Parathyroid adenoma (tissue), 2 donors: ENCODE measurements at regions not wholly inside any gene's neighbourhood (a gene's known extent, or its start where the extent isn't known, plus 50 kb on each side); places are given as distances from the start of the nearest gene placed in this dataset.

Experiments
- H2AFZ ChIP-seq: fragments of 300-600 bp; sonication (generic); one replicate; pipeline ENCODE4 v1.7.0; 2017; ENCODE audit warnings: antibody characterized with exemption, mild to moderate bottlenecking
- H3K27ac ChIP-seq: fragments of 300-600 bp; sonication (generic); one replicate; pipeline ENCODE4 v1.7.0; 2017
- H3K27me3 ChIP-seq: fragments of 300-600 bp; sonication (generic); one replicate; pipeline ENCODE4 v1.7.0; 2017; ENCODE audit warnings: low read length; ENCODE audit not compliant: control insufficient read depth, insufficient read depth
- H3K36me3 ChIP-seq: fragments of 300-600 bp; sonication (generic); one replicate; pipeline ENCODE4 v1.7.0; 2017; ENCODE audit warnings: low read length; ENCODE audit not compliant: control insufficient read depth, insufficient read depth
- H3K4me1 ChIP-seq: fragments of 300-600 bp; sonication (generic); one replicate; pipeline ENCODE4 v1.7.0; 2017; ENCODE audit warnings: control low read depth
- H3K4me2 ChIP-seq: fragments of 300-600 bp; sonication (generic); one replicate; pipeline ENCODE4 v1.7.0; 2017; ENCODE audit warnings: low read length
- H3K4me3 ChIP-seq: fragments of 300-600 bp; sonication (generic); one replicate; pipeline ENCODE4 v1.7.0; 2017; ENCODE audit warnings: low read depth, low read length
- H3K79me2 ChIP-seq: fragments of 300-600 bp; sonication (generic); one replicate; pipeline ENCODE4 v1.7.0; 2017; ENCODE audit warnings: control low read depth
- H3K9ac ChIP-seq: fragments of 300-600 bp; sonication (generic); one replicate; pipeline ENCODE4 v1.7.0; 2017; ENCODE audit warnings: mild to moderate bottlenecking
- H3K9me3 ChIP-seq: fragments of 300-600 bp; sonication (generic); one replicate; pipeline ENCODE4 v1.7.0; 2017; ENCODE audit warnings: low read length; ENCODE audit not compliant: control insufficient read depth
- CTCF ChIP-seq: fragments of 300-600 bp; sonication (generic); IDR thresholded peaks from one replicate; pipeline ENCODE4 v1.7.0; 2017; ENCODE audit warnings: antibody characterized with exemption, mild to moderate bottlenecking
- donor health status: primary hyperparathyroidism.

GRCh38 chr10:44573821-44574220, 188.9 kb upstream of the CXCL12 start:
- Histone ChIP-seq H3K79me2 (no peaks in the 10 kb centered on the region), H3K9ac (no peak overlapping the region), H2AFZ (no peak overlapping the region), H3K9me3 (no peaks in the 10 kb centered on the region), H3K36me3 (no peaks in the 10 kb centered on the region), H3K27me3 (no peaks in the 10 kb centered on the region), H3K4me1 (no peaks in the 10 kb centered on the region), H3K4me3 (no peak overlapping the region), H3K27ac (no peak overlapping the region), H3K4me2 (no peak overlapping the region)
- no peak for TF ChIP-seq CTCF

GRCh38 chr10:44574596-44575480, 189.9 kb upstream of the CXCL12 start:
- no peak for TF ChIP-seq CTCF

GRCh38 chr10:44575601-44576380, 190.9 kb upstream of the CXCL12 start:
- Histone ChIP-seq H2AFZ (no peak overlapping the region), H3K36me3 (no peaks in the 10 kb centered on the region), H3K4me3 (no peak overlapping the region), H3K79me2 (no peaks in the 10 kb centered on the region), H3K9me3 (no peaks in the 10 kb centered on the region), H3K4me2 (no peak overlapping the region), H3K4me1 (no peaks in the 10 kb centered on the region), H3K9ac (no peak overlapping the region), H3K27ac (no peak overlapping the region), H3K27me3 (no peaks in the 10 kb centered on the region)
- TF ChIP-seq CTCF, result no peak

More at GRCh38 chr10:44574596-44575480, 189.9 kb upstream of the CXCL12 start:
- no peak overlapping the region for H3K27ac ChIP-seq
- no peaks in the 10 kb centered on the region for H3K9me3 ChIP-seq
- H3K79me2 ChIP-seq, result no peaks in the 10 kb centered on the region
- no peak overlapping the region for H3K4me2 ChIP-seq
- no peak overlapping the region for H2AFZ ChIP-seq
- H3K4me1 ChIP-seq, result no peaks in the 10 kb centered on the region
- H3K9ac ChIP-seq, result no peak overlapping the region
- no peaks in the 10 kb centered on the region for H3K27me3 ChIP-seq
- no peaks in the 10 kb centered on the region for H3K36me3 ChIP-seq
- no peak overlapping the region for H3K4me3 ChIP-seq

GRCh38 chr10:44576702-44577191, 191.8 kb upstream of the CXCL12 start:
- H2AFZ ChIP-seq, result no peak overlapping the region
- H3K27me3 ChIP-seq, result no peaks in the 10 kb centered on the region
- H3K4me1 ChIP-seq, result no peaks in the 10 kb centered on the region
- H3K4me2 ChIP-seq, result no peak overlapping the region
- no peaks in the 10 kb centered on the region for H3K79me2 ChIP-seq
- no peak for TF ChIP-seq CTCF
- H3K27ac ChIP-seq, result no peak overlapping the region
- H3K9ac ChIP-seq, result no peak overlapping the region
- H3K36me3 ChIP-seq, result no peaks in the 10 kb centered on the region
- H3K4me3 ChIP-seq, result no peak overlapping the region
- H3K9me3 ChIP-seq, result no peaks in the 10 kb centered on the region
